Small intestine (tissue), 7 donors: ENCODE measurements at regions not wholly inside any gene's neighbourhood (a gene's known extent, or its start where the extent isn't known, plus 50 kb on each side); places are given as distances from the start of the nearest gene placed in this dataset.
"Not testable (repeated sequence)": the region's sequence is repeated elsewhere in the genome, so short reads cannot be mapped to it uniquely, and the experiment has no call there.

Experiments
- DNase-seq, 2 donors: peaks; one replicate each; pipeline versions ENCODE4 v3.0.0 to v3.0.0-alpha.2; 2013
- FAIRE-seq: peaks from 2 replicates; lab custom pipeline; 2012; peaks lifted over from hg19 to GRCh38; lab: Jason Lieb, UNC
- H3K27ac ChIP-seq, 3 donors: one replicate each; pipeline ENCODE4 v1.5.1; 2013; ENCODE audit warnings: low read length in 2 of 3, mild to moderate bottlenecking in 2 of 3, control low read depth in 1 of 3, inconsistent platforms in 1 of 3, low read depth in 1 of 3, moderate library complexity in 1 of 3
- H3K27me3 ChIP-seq, 3 donors: one replicate each; pipeline ENCODE4 v1.6.1; 2013; ENCODE audit warnings: low read length in 3 of 3, inconsistent platforms in 1 of 3; ENCODE audit not compliant: control insufficient read depth in 3 of 3, insufficient read depth in 3 of 3
- H3K36me3 ChIP-seq, 3 donors: one replicate each; pipeline ENCODE4 v1.6.1; 2013; ENCODE audit warnings: low read length in 3 of 3, inconsistent platforms in 1 of 3, low read depth in 1 of 3, mild to moderate bottlenecking in 1 of 3, moderate library complexity in 1 of 3; ENCODE audit not compliant: control insufficient read depth in 3 of 3, insufficient read depth in 2 of 3
- H3K4me1 ChIP-seq, 3 donors: one replicate each; pipeline ENCODE4 v1.6.1; 2013; ENCODE audit warnings: low read length in 2 of 3, inconsistent platforms in 1 of 3, low read depth in 1 of 3, mild to moderate bottlenecking in 1 of 3, moderate library complexity in 1 of 3; ENCODE audit not compliant: control insufficient read depth in 3 of 3, insufficient read depth in 2 of 3
- H3K4me3 ChIP-seq, 3 donors: one replicate each; pipeline ENCODE4 v1.5.1; 2013; ENCODE audit warnings: low read length in 3 of 3, control low read depth in 1 of 3, inconsistent platforms in 1 of 3, low read depth in 1 of 3, mild to moderate bottlenecking in 1 of 3, moderate library complexity in 1 of 3
- H3K9me3 ChIP-seq, 2 donors: one replicate each; pipeline ENCODE4 v1.6.1; 2013; ENCODE audit warnings: low read depth in 1 of 2, low read length in 1 of 2; ENCODE audit not compliant: control insufficient read depth in 2 of 2, insufficient read depth in 1 of 2
- WGBS, 3 donors: extraction: QIAGEN DNeasy Blood & Tissue Kit; methylation state at CpG; one replicate each; pipeline ENCODE4 v1.1.7; 2013; 5-methylcytosine and 5-hydroxymethylcytosine counted together
- donor health status: healthy with polysubstance abuse.
- donor health status: control.
- donor health status: control.
- donor health status: Bipolar disorder and iron deficiency.
- donor health status: healthy.

- not testable (repeated sequence) for H3K4me1 ChIP-seq, FAIRE-seq, H3K4me3 ChIP-seq, H3K9me3 ChIP-seq, H3K27ac ChIP-seq, DNase-seq, H3K27me3 ChIP-seq, H3K36me3 ChIP-seq
Observed at GRCh38 chr17:46460129-46460528, 52.1 kb upstream of the LRRC37A2 start.

- H3K4me1 ChIP-seq, H3K36me3 ChIP-seq, H3K27ac ChIP-seq, H3K27me3 ChIP-seq, H3K4me3 ChIP-seq, DNase-seq, FAIRE-seq, H3K9me3 ChIP-seq: not testable (repeated sequence)
- no CpG with 5 or more reads among the region's 2 CpGs for WGBS, 3 donors
Observed at GRCh38 chr17:46455069-46455468, 57.2 kb upstream of the LRRC37A2 start.

- H3K27me3 ChIP-seq, H3K4me3 ChIP-seq, H3K27ac ChIP-seq, H3K4me1 ChIP-seq, FAIRE-seq, DNase-seq, H3K9me3 ChIP-seq, H3K36me3 ChIP-seq: not testable (repeated sequence)
Observed at GRCh38 chr17:46454572-46454971, 57.7 kb upstream of the LRRC37A2 start.

GRCh38 chr17:46453077-46453476 is 59.2 kb upstream of the LRRC37A2 start:
- not testable (repeated sequence) for DNase-seq, H3K36me3 ChIP-seq, H3K9me3 ChIP-seq, H3K4me1 ChIP-seq, H3K27ac ChIP-seq, FAIRE-seq, H3K27me3 ChIP-seq, H3K4me3 ChIP-seq
- WGBS, 3 donors: no CpG with 5 or more reads among the region's 4 CpGs

- not testable (repeated sequence) for H3K36me3 ChIP-seq, DNase-seq, H3K4me3 ChIP-seq, H3K9me3 ChIP-seq, FAIRE-seq, H3K4me1 ChIP-seq, H3K27ac ChIP-seq, H3K27me3 ChIP-seq
- WGBS, 3 donors: no CpG with 5 or more reads among the region's 2 CpGs
Observed at GRCh38 chr17:46445849-46446248, 66.4 kb upstream of the LRRC37A2 start.

GRCh38 chr17:46445411-46445810 is 66.9 kb upstream of the LRRC37A2 start:
- not testable (repeated sequence) for H3K4me1 ChIP-seq, FAIRE-seq, H3K9me3 ChIP-seq, H3K27ac ChIP-seq, H3K27me3 ChIP-seq, DNase-seq, H3K4me3 ChIP-seq, H3K36me3 ChIP-seq
- no CpG with 5 or more reads among the region's 1 CpG for WGBS, 3 donors

GRCh38 chr17:46442153-46442552 is 70.1 kb upstream of the LRRC37A2 start:
- H3K4me1 ChIP-seq, DNase-seq, H3K4me3 ChIP-seq, H3K27me3 ChIP-seq, H3K27ac ChIP-seq, FAIRE-seq, H3K36me3 ChIP-seq, H3K9me3 ChIP-seq: not testable (repeated sequence)
- WGBS, 3 donors: no CpG with 5 or more reads among the region's 4 CpGs

- H3K9me3 ChIP-seq, H3K27me3 ChIP-seq, H3K36me3 ChIP-seq, H3K27ac ChIP-seq, H3K4me1 ChIP-seq, DNase-seq, FAIRE-seq, H3K4me3 ChIP-seq: not testable (repeated sequence)
- no CpG with 5 or more reads among the region's 5 CpGs for WGBS, 3 donors
Observed at GRCh38 chr17:46440665-46441064, 71.6 kb upstream of the LRRC37A2 start.

- not testable (repeated sequence) for H3K36me3 ChIP-seq, DNase-seq, H3K27ac ChIP-seq, H3K9me3 ChIP-seq, H3K4me1 ChIP-seq, H3K4me3 ChIP-seq, FAIRE-seq, H3K27me3 ChIP-seq
- no CpG with 5 or more reads among the region's 7 CpGs for WGBS, 3 donors
Observed at GRCh38 chr17:46434450-46435062, 73.0 kb upstream of the ARL17B start.
